Left cardiac atrium (tissue), 4 donors: ENCODE measurements at regions not wholly inside any gene's neighbourhood (a gene's known extent, or its start where the extent isn't known, plus 50 kb on each side); places are given as distances from the start of the nearest gene placed in this dataset.
A peak's percentile ranks its signal among the peaks of the same experiment; 100 is the strongest.
"Not testable (repeated sequence)": the region's sequence is repeated elsewhere in the genome, so short reads cannot be mapped to it uniquely, and the experiment has no call there.

Experiments
- ATAC-seq, 2 donors: fragments of 200-7000 bp; cut with Tn5 transposase; one replicate each; pipeline ENCODE4 v1.9.1; 2020; ENCODE audit warnings: mild to moderate bottlenecking in 2 of 2, moderate library complexity in 2 of 2
- DNase-seq: peaks from one replicate; pipeline ENCODE4 v3.0.0-alpha.2; 2020
- intact Hi-C, 2 donors: fragments of 100-400 bp; cut with DNase I; formaldehyde crosslinking; loops; one replicate each; pipeline versions ENCODE4 v1.14.1 to v1.15.1; 2022 to 2023
- donor health status: DM: no; HTN: yes; CAD: no.
- donor health status: DM: no; HTN: yes; CAD: no; lungs with severe emphysema.
- donor health status: DM: yes; HTN: yes; CAD: no.
- donor health status: Dilated cardiomyopathy.

GRCh38 chr10:83765731-83766130, 373.6 kb upstream of the GHITM start:
- no peak for ATAC-seq
- DNase-seq: no peak
- intact Hi-C loops: no loop called here

- DNase-seq (no peak), ATAC-seq (no peak)
- intact Hi-C loops: no loop called here
These were observed 370.0 kb upstream of the GHITM start for GRCh38 chr10:83769281-83769820.

- DNase-seq, intact Hi-C loops, ATAC-seq: not testable (repeated sequence)
These were observed 352.6 kb upstream of the GHITM start for GRCh38 chr10:83786701-83787100.

GRCh38 chr10:83801983-83802382, 337.3 kb upstream of the GHITM start:
- ATAC-seq: no peak
- DNase-seq: no peak
- intact Hi-C loops: no loop called here

- intact Hi-C loops: no loop called here
- DNase-seq (no peak), ATAC-seq (no peak)
These were observed 332.6 kb upstream of the GHITM start for GRCh38 chr10:83806717-83807116.

- no peak for DNase-seq
- intact Hi-C loops: no loop called here
- no peak for ATAC-seq
These were observed 330.3 kb upstream of the GHITM start for GRCh38 chr10:83809001-83809400.

- DNase-seq (no peak), ATAC-seq (no peak)
- intact Hi-C loops: no loop called here
These were observed 322.4 kb upstream of the GHITM start for GRCh38 chr10:83816942-83817341.

- no peak for DNase-seq
- no peak for ATAC-seq
- intact Hi-C loops: no loop called here
These were observed 321.5 kb upstream of the GHITM start for GRCh38 chr10:83817797-83818196.

- ATAC-seq (no peak), DNase-seq (no peak)
- intact Hi-C loops: no loop called here
These were observed 319.7 kb upstream of the GHITM start for GRCh38 chr10:83819609-83820008.

GRCh38 chr10:83820033-83820432, 319.3 kb upstream of the GHITM start:
- ATAC-seq (peak; percentile 70 to 93), DNase-seq (no peak)
- intact Hi-C loops: no loop called here

GRCh38 chr10:83824099-83824498, 315.2 kb upstream of the GHITM start:
- ATAC-seq: no peak
- intact Hi-C loops: no loop called here
- DNase-seq: no peak

- DNase-seq (no peak), ATAC-seq (no peak)
- intact Hi-C loops: no loop called here
These were observed 305.2 kb upstream of the GHITM start for GRCh38 chr10:83834096-83834495.

GRCh38 chr10:83835945-83836745, 303.2 kb upstream of the GHITM start:
- no peak for ATAC-seq
- intact Hi-C loops: no loop called here
- DNase-seq: no peak

- intact Hi-C loops: no loop called here
- no peak for ATAC-seq
- DNase-seq: no peak
These were observed 290.6 kb upstream of the GHITM start for GRCh38 chr10:83848677-83849076.

- intact Hi-C loops: no loop called here
- ATAC-seq: no peak
- no peak for DNase-seq
These were observed 290.2 kb upstream of the GHITM start for GRCh38 chr10:83849150-83849549.

- DNase-seq (no peak), ATAC-seq (no peak)
- intact Hi-C loops: no loop called here
These were observed 287.2 kb upstream of the GHITM start for GRCh38 chr10:83852146-83852545.

- ATAC-seq (no peak), DNase-seq (no peak)
- intact Hi-C loops: no loop called here
These were observed 276.6 kb upstream of the GHITM start for GRCh38 chr10:83862723-83863122.

- no peak for ATAC-seq
- no peak for DNase-seq
- intact Hi-C loops: no loop called here
These were observed 275.9 kb upstream of the GHITM start for GRCh38 chr10:83863283-83863966.

- ATAC-seq (no peak), DNase-seq (no peak)
- intact Hi-C loops: loop anchor here in 1 of 2 donors (10.0 kb wide), 1 partner anchor 1075 kb away; no protein-coding TSS in a partner anchor
These were observed 269.4 kb upstream of the GHITM start for GRCh38 chr10:83869898-83870297.
